ENCODE measurements at regions not wholly inside any gene's neighbourhood (a gene's known extent, or its start where the extent isn't known, plus 50 kb on each side); places are given as distances from the start of the nearest gene placed in this dataset.

DNA sequence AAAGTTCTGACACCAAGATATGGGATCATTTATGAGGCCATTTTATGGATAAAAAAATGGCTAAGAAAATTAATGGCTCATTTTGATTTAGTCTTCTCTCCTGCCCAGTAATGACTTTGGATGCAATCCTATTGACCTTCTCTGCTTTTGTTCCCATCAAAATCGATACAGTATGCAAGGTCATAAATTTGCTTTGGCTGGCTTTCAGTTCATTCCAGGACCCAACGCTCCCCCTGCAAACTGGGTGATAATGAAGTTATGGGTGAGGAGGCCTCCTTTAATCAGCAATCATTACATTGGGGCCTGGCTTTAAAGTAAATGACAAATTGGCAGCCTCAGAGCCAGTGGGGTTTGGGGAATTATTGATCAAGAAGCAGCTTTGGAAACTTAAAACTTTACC is 351.8 kb upstream of the GYPC start:
- Mint-ChIP-seq H3K36me3 (ENCODE audit: insufficient read depth, unreplicated experiment) (no peaks in the 10 kb centered on the region), H3K27ac (ENCODE audit: low read depth, unreplicated experiment) (no peak overlapping the region), H3K27me3 (ENCODE audit: insufficient read depth, unreplicated experiment) (no peaks in the 10 kb centered on the region), H3K4me1 (ENCODE audit: insufficient read depth, unreplicated experiment) (no peaks in the 10 kb centered on the region), H3K9me3 (ENCODE audit: unreplicated experiment) (no peaks in the 10 kb centered on the region), H3K4me3 (ENCODE audit: unreplicated experiment) (no peak overlapping the region)
- ChIA-PET POLR2A (no interaction called here), CTCF (no interaction called here)
- DNase-seq (ENCODE audit: unreplicated experiment): no peak
- BruUV-seq (replicated peaks): no TSS peak
- no peak for TF ChIP-seq CTCF (IDR thresholded peaks at IDR 0.05; ENCODE audit: unreplicated experiment)
- intact Hi-C loops (cut with micrococcal nuclease): no loop called here

DNA sequence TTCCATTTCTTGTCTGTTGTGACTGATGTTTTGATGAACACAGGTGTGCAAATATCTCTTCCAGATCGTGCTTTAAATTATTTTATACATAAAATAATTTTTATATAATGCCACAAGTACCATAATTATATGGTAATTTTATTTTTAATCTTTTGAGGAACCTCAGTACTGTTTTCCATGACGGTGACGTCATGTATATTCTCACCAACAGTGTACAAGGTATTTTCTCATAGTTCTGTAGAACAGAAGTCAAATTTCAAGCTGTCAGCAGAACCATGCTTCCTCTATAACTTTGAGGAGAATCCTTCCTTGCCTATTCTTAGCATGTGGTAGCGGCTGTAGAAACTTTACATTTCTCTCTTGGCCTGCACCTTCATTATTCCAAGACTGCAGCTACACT is 349.4 kb upstream of the GYPC start:
- no peaks in the 10 kb centered on the region for H3K4me1 Mint-ChIP-seq (ENCODE audit: insufficient read depth, unreplicated experiment)
- intact Hi-C loops (cut with micrococcal nuclease): no loop called here
- POLR2A ChIA-PET: interaction anchor here (0.6 kb wide), 1 partner anchor 730 kb away, joined by 4 read pairs; no protein-coding TSS in a partner anchor

GRCh38 chr2:126307740-126308139 is 348.2 kb upstream of the GYPC start:
- no peak for TF ChIP-seq CTCF (IDR thresholded peaks at IDR 0.05; ENCODE audit: unreplicated experiment)
- no TSS peak for BruUV-seq (replicated peaks)
- intact Hi-C loops (cut with micrococcal nuclease): no loop called here
- H3K36me3 Mint-ChIP-seq (ENCODE audit: insufficient read depth, unreplicated experiment): no peaks in the 10 kb centered on the region
- ChIA-PET POLR2A (no interaction called here), CTCF (no interaction called here)
- H3K4me3 Mint-ChIP-seq (ENCODE audit: unreplicated experiment): no peak overlapping the region
- no peaks in the 10 kb centered on the region for H3K9me3 Mint-ChIP-seq (ENCODE audit: unreplicated experiment)
- no peak overlapping the region for H3K27ac Mint-ChIP-seq (ENCODE audit: low read depth, unreplicated experiment)
- DNase-seq (ENCODE audit: unreplicated experiment): no peak
- H3K4me1 Mint-ChIP-seq (ENCODE audit: insufficient read depth, unreplicated experiment): no peaks in the 10 kb centered on the region
- H3K27me3 Mint-ChIP-seq (ENCODE audit: insufficient read depth, unreplicated experiment): no peaks in the 10 kb centered on the region

More for the DNA sequence above, 349.4 kb upstream of the GYPC start:
- Mint-ChIP-seq H3K27ac (ENCODE audit: low read depth, unreplicated experiment) (no peak overlapping the region), H3K36me3 (ENCODE audit: insufficient read depth, unreplicated experiment) (no peaks in the 10 kb centered on the region), H3K4me3 (ENCODE audit: unreplicated experiment) (no peak overlapping the region), H3K9me3 (ENCODE audit: unreplicated experiment) (no peaks in the 10 kb centered on the region), H3K27me3 (ENCODE audit: insufficient read depth, unreplicated experiment) (no peaks in the 10 kb centered on the region)
- CTCF ChIA-PET: no interaction called here
- no TSS peak for BruUV-seq (replicated peaks)
- DNase-seq (ENCODE audit: unreplicated experiment): no peak
- TF ChIP-seq CTCF (IDR thresholded peaks at IDR 0.05; ENCODE audit: unreplicated experiment): no peak

GRCh38 chr2:126309185-126309584 is 346.8 kb upstream of the GYPC start:
- ChIA-PET POLR2A (no interaction called here), CTCF (no interaction called here)
- no peak overlapping the region for H3K27ac Mint-ChIP-seq (ENCODE audit: low read depth, unreplicated experiment)
- no TSS peak for BruUV-seq (replicated peaks)
- TF ChIP-seq CTCF (IDR thresholded peaks at IDR 0.05; ENCODE audit: unreplicated experiment): no peak
- no peaks in the 10 kb centered on the region for H3K9me3 Mint-ChIP-seq (ENCODE audit: unreplicated experiment)
- H3K4me1 Mint-ChIP-seq (ENCODE audit: insufficient read depth, unreplicated experiment): no peaks in the 10 kb centered on the region
- no peaks in the 10 kb centered on the region for H3K36me3 Mint-ChIP-seq (ENCODE audit: insufficient read depth, unreplicated experiment)
- H3K27me3 Mint-ChIP-seq (ENCODE audit: insufficient read depth, unreplicated experiment): no peaks in the 10 kb centered on the region
- DNase-seq (ENCODE audit: unreplicated experiment): no peak
- intact Hi-C loops (cut with micrococcal nuclease): no loop called here
- no peak overlapping the region for H3K4me3 Mint-ChIP-seq (ENCODE audit: unreplicated experiment)

Data from MCF 10A (cell line).